Stimulated activated naive CD8-positive, alpha-beta T cell treated with anti-CD3 and anti-CD28 coated beads, Interleukin-15, amount 100 ng/mL, for 72 hours (primary cell): ENCODE measurements at regions not wholly inside any gene's neighbourhood (a gene's known extent, or its start where the extent isn't known, plus 50 kb on each side); places are given as distances from the start of the nearest gene placed in this dataset.
"Not testable (repeated sequence)": the region's sequence is repeated elsewhere in the genome, so short reads cannot be mapped to it uniquely, and the experiment has no call there.

Experiments used
- ATAC-seq: fragments of 150-1000 bp; cut with Tn5 transposase; 2 replicates; pipeline ENCODE4 v1.10.0; 2021; ENCODE audit warnings: mild to moderate bottlenecking, moderate library complexity
- DNase-seq, 2 donors: peaks; one replicate each; pipeline ENCODE4 v3.0.0; 2021 to 2022
- H3K27ac Mint-ChIP-seq, 2 donors: one replicate each; pipeline ENCODE4 v1.8.0; 2022; ENCODE audit warnings: mild to moderate bottlenecking in 2 of 2, mixed read lengths in 2 of 2, moderate library complexity in 2 of 2
- H3K27me3 Mint-ChIP-seq: one replicate; pipeline ENCODE4 v1.8.0; 2022; ENCODE audit warnings: mixed read lengths
- H3K4me1 Mint-ChIP-seq: one replicate; pipeline ENCODE4 v1.8.0; 2022; ENCODE audit warnings: mild to moderate bottlenecking, mixed read lengths
- H3K4me3 Mint-ChIP-seq, 2 donors: one replicate each; pipeline ENCODE4 v1.8.0; 2022; ENCODE audit warnings: mild to moderate bottlenecking in 2 of 2, mixed read lengths in 2 of 2, moderate library complexity in 1 of 2
- H3K9me3 Mint-ChIP-seq, 2 donors: one replicate each; pipeline ENCODE4 v1.8.0; 2022; ENCODE audit warnings: mixed read lengths in 2 of 2

DNA sequence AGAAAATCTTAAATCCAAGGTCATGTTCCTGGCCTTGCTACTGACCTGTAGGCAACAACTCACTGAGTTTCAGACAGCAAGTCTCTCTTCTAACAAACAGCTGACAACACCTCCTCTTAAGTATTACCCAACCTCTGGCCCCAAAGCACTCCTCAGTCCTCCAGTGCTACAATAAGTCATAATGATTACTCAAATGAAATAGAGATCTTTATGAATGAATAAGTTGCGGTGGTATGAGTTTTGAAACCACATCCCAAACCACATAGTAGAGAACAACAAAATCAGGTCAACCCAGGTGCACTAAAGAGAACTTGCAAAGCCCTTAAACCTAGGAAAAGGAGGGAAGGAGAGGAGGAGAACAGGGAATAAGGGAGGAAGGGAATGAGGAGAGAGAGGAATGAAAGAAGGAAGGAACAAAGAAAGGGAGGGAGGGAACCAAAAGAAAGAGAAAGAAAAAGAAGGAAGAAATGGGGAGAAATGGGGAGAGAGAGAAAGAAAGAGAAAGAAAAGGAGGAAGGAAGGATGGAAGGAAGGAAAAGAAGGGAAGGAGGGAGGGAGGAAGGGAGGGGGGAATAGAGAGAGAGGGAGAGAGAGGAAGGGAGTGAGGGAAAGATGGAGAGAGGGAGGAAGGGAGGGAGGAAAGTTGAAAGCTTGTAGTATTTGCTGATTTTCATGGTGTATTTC, 142.8 kb upstream of the CALCR start:
- peaks cover 18% of the 10 kb centered on the region for H3K27me3 Mint-ChIP-seq
- H3K4me3 Mint-ChIP-seq = no peak overlapping the region
- no peaks in the 10 kb centered on the region for H3K4me1 Mint-ChIP-seq
- no peak for DNase-seq
- no peaks in the 10 kb centered on the region for H3K9me3 Mint-ChIP-seq
- peak overlapping the region in 1 of 2 donors; percentile 1 for H3K27ac Mint-ChIP-seq
- peak; percentile 39 for ATAC-seq

- Mint-ChIP-seq H3K4me3 (no peak overlapping the region), H3K9me3 (no peaks in the 10 kb centered on the region), H3K4me1 (no peaks in the 10 kb centered on the region), H3K27me3 (peaks cover 18% of the 10 kb centered on the region), H3K27ac (peak overlapping the region in 1 of 2 donors; percentile 63)
- no peak for ATAC-seq
- peak; percentile 10 to 16 for DNase-seq
Observed at GRCh38 chr7:93715234-93715633, 140.7 kb upstream of the CALCR start.

GRCh38 chr7:93711926-93712325, 137.4 kb upstream of the CALCR start:
- no peak overlapping the region for H3K27ac Mint-ChIP-seq
- no peak overlapping the region for H3K4me3 Mint-ChIP-seq
- DNase-seq (no peak), ATAC-seq (no peak)
- peaks cover 4 to 6% of the 10 kb centered on the region in 2 donors for H3K9me3 Mint-ChIP-seq
- H3K4me1 Mint-ChIP-seq = no peaks in the 10 kb centered on the region
- peaks cover 13% of the 10 kb centered on the region for H3K27me3 Mint-ChIP-seq

- H3K27me3 Mint-ChIP-seq, H3K4me1 Mint-ChIP-seq, H3K9me3 Mint-ChIP-seq, H3K27ac Mint-ChIP-seq, ATAC-seq, H3K4me3 Mint-ChIP-seq, DNase-seq: not testable (repeated sequence)
Observed at GRCh38 chr7:93708255-93708654, 133.7 kb upstream of the CALCR start.

DNA sequence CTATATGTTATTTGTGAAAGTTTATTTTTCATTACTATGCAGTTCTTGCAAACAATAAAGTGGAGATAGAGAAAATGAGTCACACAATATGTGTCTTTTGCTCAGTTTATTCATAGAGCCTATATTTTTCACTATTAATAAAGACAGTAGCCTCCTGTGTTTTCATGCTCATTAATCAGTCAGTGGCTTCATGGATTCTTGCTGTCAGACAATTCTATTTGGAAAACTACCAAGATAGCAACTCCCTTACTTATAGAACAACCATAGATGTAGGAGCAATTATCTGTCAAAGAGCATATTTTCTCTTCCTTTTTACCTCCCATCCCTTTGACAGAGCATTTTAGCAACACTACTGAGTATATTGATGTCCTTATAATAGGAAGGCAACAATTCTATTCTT, 132.7 kb upstream of the CALCR start:
- H3K4me3 Mint-ChIP-seq = no peak overlapping the region
- no peak for ATAC-seq
- H3K27ac Mint-ChIP-seq = no peak overlapping the region

DNA sequence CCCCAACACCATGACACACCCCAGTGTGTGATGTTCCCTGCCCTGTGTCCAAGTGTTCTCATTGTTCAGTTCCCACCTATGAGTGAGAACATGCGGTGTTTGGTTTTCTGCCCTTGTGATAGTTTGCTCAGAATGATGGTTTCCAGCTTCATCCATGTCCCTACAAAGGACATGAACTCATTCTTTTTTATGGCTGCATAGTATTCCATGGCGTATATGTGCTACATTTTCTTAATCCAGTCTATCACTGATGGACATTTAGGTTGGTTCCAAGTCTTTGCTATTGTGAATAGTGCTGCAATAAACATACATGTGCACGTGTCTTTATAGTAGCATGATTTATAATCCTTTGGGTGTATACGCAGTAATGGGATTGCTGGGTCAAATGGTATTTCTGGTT, 131.6 kb upstream of the CALCR start:
- ATAC-seq, H3K27ac Mint-ChIP-seq, H3K9me3 Mint-ChIP-seq, H3K4me1 Mint-ChIP-seq, H3K27me3 Mint-ChIP-seq, H3K4me3 Mint-ChIP-seq, DNase-seq: not testable (repeated sequence)

More for the DNA sequence above, 132.7 kb upstream of the CALCR start:
- no peaks in the 10 kb centered on the region for H3K4me1 Mint-ChIP-seq
- no peak for DNase-seq
- peaks cover 5 to 6% of the 10 kb centered on the region in 2 donors for H3K9me3 Mint-ChIP-seq
- H3K27me3 Mint-ChIP-seq = no peaks in the 10 kb centered on the region

GRCh38 chr7:93704217-93704616, 129.7 kb upstream of the CALCR start:
- Mint-ChIP-seq H3K27ac (no peak overlapping the region), H3K4me1 (no peaks in the 10 kb centered on the region), H3K9me3 (peaks cover 5 to 6% of the 10 kb centered on the region in 2 donors), H3K4me3 (no peak overlapping the region), H3K27me3 (no peaks in the 10 kb centered on the region)
- no peak for DNase-seq
- ATAC-seq = no peak

DNA sequence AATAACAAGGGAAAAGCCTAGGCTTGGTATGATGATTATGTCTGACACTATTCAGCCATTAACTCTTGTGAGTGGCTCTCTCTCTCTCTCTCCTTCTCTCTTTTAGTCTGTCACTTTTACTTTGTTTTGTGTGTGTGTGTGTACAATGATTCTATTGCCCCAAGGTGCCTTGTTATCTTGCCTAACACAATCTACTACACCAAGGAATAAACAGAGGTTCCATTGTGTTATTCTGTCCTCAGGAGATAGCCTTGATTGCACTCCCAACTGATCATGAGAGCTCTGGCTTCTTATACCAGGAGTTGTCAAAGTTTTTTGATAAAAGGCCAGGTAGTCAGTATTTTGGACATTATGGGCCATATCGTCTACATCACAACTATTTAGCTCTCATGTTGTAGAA, 123.4 kb upstream of the CALCR start:
- ATAC-seq = no peak
- DNase-seq = no peak
- Mint-ChIP-seq H3K4me3 (no peak overlapping the region), H3K9me3 (no peaks in the 10 kb centered on the region), H3K27me3 (no peaks in the 10 kb centered on the region), H3K4me1 (no peaks in the 10 kb centered on the region), H3K27ac (no peak overlapping the region)

GRCh38 chr7:93693796-93694195, 119.3 kb upstream of the CALCR start:
- no peaks in the 10 kb centered on the region for H3K27me3 Mint-ChIP-seq
- no peak overlapping the region for H3K4me3 Mint-ChIP-seq
- H3K4me1 Mint-ChIP-seq = no peaks in the 10 kb centered on the region
- ATAC-seq (no peak), DNase-seq (no peak)
- no peak overlapping the region for H3K27ac Mint-ChIP-seq
- no peaks in the 10 kb centered on the region for H3K9me3 Mint-ChIP-seq

DNA sequence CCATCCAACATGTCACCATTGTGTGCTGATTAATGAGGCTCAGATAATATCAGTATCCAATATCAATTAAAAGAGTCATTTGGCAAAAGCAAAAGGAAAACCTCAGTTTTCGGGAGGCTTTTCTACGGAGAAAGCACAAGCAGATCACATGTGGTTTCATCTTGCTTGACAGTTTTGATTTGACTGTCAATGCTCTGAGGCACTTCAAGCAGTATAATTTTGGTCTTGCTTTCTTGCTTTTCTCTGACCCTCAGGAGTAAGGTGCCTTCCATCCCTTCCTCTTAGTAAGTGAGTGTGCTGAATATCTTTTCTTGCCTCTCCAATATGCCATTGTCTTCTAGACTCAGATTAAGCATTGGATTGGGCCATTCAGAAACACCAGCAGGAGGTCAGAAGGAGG, 115.5 kb upstream of the CALCR start:
- H3K27ac Mint-ChIP-seq = no peak overlapping the region
- ATAC-seq = no peak
- no peaks in the 10 kb centered on the region for H3K4me1 Mint-ChIP-seq
- H3K4me3 Mint-ChIP-seq = no peak overlapping the region
- no peak for DNase-seq
- H3K27me3 Mint-ChIP-seq = no peaks in the 10 kb centered on the region
- no peaks in the 10 kb centered on the region for H3K9me3 Mint-ChIP-seq

DNA sequence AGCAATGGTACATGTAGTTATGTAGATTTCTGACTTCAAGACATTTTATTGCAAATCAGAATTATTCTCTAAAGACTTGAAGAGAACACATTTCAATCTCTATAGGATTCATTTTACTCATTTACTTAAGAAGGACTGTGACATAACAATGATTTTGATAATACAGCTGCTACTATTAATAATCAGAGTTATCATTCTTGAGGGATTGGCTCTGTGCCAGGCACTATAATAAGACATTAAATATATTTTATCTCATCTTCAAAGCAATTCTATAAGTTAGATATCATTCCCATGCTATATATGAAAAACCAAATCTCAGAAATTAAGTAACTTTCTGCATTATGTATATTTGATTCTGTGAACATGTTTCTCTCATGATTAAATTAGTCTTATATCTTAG, 103.7 kb upstream of the CALCR start:
- H3K27ac Mint-ChIP-seq = no peak overlapping the region
- H3K4me3 Mint-ChIP-seq = no peak overlapping the region
- no peaks in the 10 kb centered on the region for H3K9me3 Mint-ChIP-seq
- H3K4me1 Mint-ChIP-seq = no peaks in the 10 kb centered on the region
- ATAC-seq (no peak), DNase-seq (no peak)
- no peaks in the 10 kb centered on the region for H3K27me3 Mint-ChIP-seq

DNA sequence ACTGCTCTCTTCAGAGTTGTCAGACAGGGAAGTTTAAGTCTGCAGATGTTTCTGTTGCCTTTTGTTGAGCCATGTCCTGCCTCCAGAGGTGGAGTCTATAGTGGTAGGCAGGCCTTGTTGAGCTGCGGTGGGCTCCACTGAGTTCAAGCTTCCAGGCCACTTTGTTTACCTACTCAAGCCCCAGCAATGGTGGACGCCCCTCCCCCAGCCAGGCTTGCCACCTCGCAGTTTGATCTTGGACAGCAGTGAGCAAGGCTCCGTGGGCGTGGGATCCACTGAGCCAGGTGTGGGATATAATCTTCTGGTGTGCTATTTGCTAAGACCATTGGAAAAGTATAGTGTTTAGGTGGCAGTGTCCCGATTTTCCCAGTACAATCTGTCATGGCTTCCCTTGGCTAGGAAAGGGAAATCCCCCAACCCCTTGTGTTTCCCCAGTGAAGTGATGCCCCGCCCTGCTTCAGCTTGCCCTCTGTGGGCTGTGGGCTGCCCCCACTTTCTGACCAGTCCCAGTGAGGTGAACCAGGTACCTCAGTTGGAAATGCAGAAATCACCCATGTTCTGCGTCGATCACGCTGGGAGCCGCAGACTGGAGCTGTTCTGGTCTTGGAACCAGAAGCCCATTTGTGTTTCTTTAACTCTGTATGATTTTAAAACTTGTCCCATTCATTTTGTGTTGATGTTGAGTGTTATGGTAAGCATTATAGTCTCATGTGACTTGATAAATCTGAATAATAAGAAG, 89.2 kb upstream of the CALCR start:
- Mint-ChIP-seq H3K4me1 (no peaks in the 10 kb centered on the region), H3K4me3 (no peak overlapping the region), H3K9me3 (peaks cover 0 to 7% of the 10 kb centered on the region in 2 donors), H3K27me3 (peaks cover 7% of the 10 kb centered on the region), H3K27ac (no peak overlapping the region)
- no peak for ATAC-seq
- DNase-seq = no peak

- not testable (repeated sequence) for H3K4me3 Mint-ChIP-seq, ATAC-seq, DNase-seq, H3K27ac Mint-ChIP-seq, H3K9me3 Mint-ChIP-seq, H3K27me3 Mint-ChIP-seq, H3K4me1 Mint-ChIP-seq
Observed at GRCh38 chr7:93658163-93658562, 83.6 kb upstream of the CALCR start.

DNA sequence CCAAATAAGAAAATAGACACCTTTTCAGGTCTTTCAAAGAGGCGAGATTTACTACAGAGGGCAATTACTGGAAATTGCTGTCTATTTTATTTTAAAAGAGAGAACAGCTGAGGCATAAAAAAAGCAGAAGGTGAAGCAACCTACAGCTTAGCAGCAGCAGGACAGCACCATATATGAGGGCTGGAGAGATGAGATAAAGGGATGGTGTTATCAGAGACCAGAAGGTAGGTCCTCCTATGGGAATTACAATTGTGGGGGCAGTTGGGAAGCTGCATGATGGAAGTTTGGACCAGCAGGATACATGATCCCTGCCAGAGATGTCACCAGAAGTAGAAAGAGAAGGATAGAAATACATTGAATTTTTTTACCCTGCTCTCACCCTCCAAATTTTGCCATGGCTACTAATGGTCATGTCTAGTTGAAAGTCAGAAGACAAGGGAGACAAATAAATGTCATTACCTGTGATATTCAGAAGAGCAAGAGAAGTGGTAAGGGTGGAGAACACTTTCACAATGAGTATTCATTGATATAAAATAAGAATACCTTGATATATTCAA, 77.2 kb upstream of the CALCR start:
- H3K4me3 Mint-ChIP-seq = no peak overlapping the region
- no peaks in the 10 kb centered on the region for H3K4me1 Mint-ChIP-seq
- no peak for DNase-seq
- no peak overlapping the region for H3K27ac Mint-ChIP-seq
- ATAC-seq = no peak
- H3K9me3 Mint-ChIP-seq = no peaks in the 10 kb centered on the region
- H3K27me3 Mint-ChIP-seq = no peaks in the 10 kb centered on the region

GRCh38 chr7:93646538-93646937, 72.0 kb upstream of the CALCR start:
- H3K9me3 Mint-ChIP-seq = no peaks in the 10 kb centered on the region
- H3K4me3 Mint-ChIP-seq = no peak overlapping the region
- DNase-seq (no peak), ATAC-seq (no peak)
- no peaks in the 10 kb centered on the region for H3K4me1 Mint-ChIP-seq
- H3K27me3 Mint-ChIP-seq = no peaks in the 10 kb centered on the region
- H3K27ac Mint-ChIP-seq = no peak overlapping the region

DNA sequence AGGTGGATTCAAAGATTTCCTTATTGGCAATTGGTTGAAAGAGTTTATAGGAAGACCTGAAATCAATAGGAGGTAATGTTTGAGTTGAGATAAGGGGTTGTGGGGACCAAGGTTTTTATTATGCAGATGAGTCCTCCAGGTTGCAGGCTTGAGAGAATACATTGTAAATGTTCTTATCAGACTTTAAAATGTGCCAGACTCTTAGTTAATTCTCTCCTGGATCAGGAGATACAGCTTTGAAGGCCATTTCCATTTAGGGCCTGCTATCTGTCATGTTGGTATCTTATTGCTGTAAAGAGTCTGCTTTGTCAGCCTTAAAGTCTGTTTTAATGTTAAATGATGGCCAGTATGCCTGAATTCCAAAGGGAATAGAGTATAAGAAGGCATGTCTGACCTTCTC, 61.8 kb upstream of the CALCR start:
- DNase-seq (no peak), ATAC-seq (no peak)
- Mint-ChIP-seq H3K27me3 (no peaks in the 10 kb centered on the region), H3K27ac (no peak overlapping the region), H3K4me1 (no peaks in the 10 kb centered on the region), H3K9me3 (no peaks in the 10 kb centered on the region), H3K4me3 (no peak overlapping the region)
